NCI-H510A treated with DMSO at 0.1 percent for 48 hours (cell line): ENCODE measurements at regions not wholly inside any gene's neighbourhood (a gene's known extent, or its start where the extent isn't known, plus 50 kb on each side); places are given as distances from the start of the nearest gene placed in this dataset.
A peak's percentile ranks its signal among the peaks of the same experiment; 100 is the strongest.
"Not testable (repeated sequence)": the region's sequence is repeated elsewhere in the genome, so short reads cannot be mapped to it uniquely, and the experiment has no call there.

ENCODE experiments used
- DNase-seq: peaks from one replicate; lab custom pipeline; 2025; lab: John Stamatoyannopoulos, UW

GRCh38 chr2:216934623-216935022, 74.8 kb upstream of the TNP1 start:
- DNase-seq, result no peak

GRCh38 chr2:216934151-216934550, 74.3 kb upstream of the TNP1 start:
- DNase-seq, result no peak

GRCh38 chr2:216932863-216933548, 73.1 kb upstream of the TNP1 start:
- DNase-seq, result no peak

GRCh38 chr2:216932113-216932862, 72.4 kb upstream of the TNP1 start:
- DNase-seq, result no peak

- no peak for DNase-seq
These were observed 70.9 kb upstream of the TNP1 start for GRCh38 chr2:216930716-216931115.

GRCh38 chr2:216929338-216929737, 69.5 kb upstream of the TNP1 start:
- DNase-seq, result not testable (repeated sequence)

- DNase-seq, result no peak
These were observed 67.3 kb upstream of the TNP1 start for GRCh38 chr2:216927163-216927562.

GRCh38 chr2:216925636-216926366, 65.9 kb upstream of the TNP1 start:
- DNase-seq, result peak; percentile 17

GRCh38 chr2:216925006-216925405, 65.1 kb upstream of the TNP1 start:
- no peak for DNase-seq

- DNase-seq, result no peak
These were observed 63.8 kb upstream of the TNP1 start for GRCh38 chr2:216923706-216924105.

GRCh38 chr2:216922175-216922780, 62.4 kb upstream of the TNP1 start:
- DNase-seq, result no peak

- no peak for DNase-seq
These were observed 61.1 kb upstream of the TNP1 start for GRCh38 chr2:216920937-216921456.

GRCh38 chr2:216920143-216920876, 60.4 kb upstream of the TNP1 start:
- no peak for DNase-seq

GRCh38 chr2:216918088-216918680, 58.3 kb upstream of the TNP1 start:
- DNase-seq, result no peak

- no peak for DNase-seq
These were observed 57.2 kb upstream of the TNP1 start for GRCh38 chr2:216916956-216917650.

- DNase-seq, result no peak
These were observed 55.8 kb upstream of the TNP1 start for GRCh38 chr2:216915557-216916150.

GRCh38 chr2:216914491-216914890, 54.6 kb upstream of the TNP1 start:
- DNase-seq, result no peak

GRCh38 chr2:216911886-216912285, 52.0 kb upstream of the TNP1 start:
- no peak for DNase-seq

GRCh38 chr2:216911008-216911407, 51.1 kb upstream of the TNP1 start:
- DNase-seq, result no peak

GRCh38 chr2:216909541-216910210, 49.8 kb upstream of the TNP1 start:
- no peak for DNase-seq
